ENCODE measurements at regions not wholly inside any gene's neighbourhood (a gene's known extent, or its start where the extent isn't known, plus 50 kb on each side); places are given as distances from the start of the nearest gene placed in this dataset.

DNA sequence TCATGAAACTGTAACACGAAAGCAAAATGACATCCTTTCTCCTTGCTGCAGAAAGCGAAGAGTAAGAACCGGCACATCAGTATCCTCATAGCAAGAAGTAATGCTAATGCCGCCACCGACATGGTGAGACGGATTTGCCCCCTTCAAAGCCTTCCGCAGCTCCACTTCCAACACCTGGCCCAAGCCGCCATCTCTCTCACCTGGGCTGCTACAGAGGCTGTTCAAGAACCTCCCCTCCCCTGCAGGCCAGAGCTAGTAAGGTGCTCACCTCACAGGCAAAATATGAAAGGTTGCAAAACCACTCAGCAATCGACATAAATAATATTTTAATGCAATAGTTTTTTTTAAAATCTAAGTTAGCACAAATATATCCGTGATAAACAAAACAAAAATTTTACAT, 123.9 kb upstream of the FRMD4A start:
- no peak overlapping the region for H3K4me3 ChIP-seq (ENCODE audit: low read depth, poor library complexity, severe bottlenecking)
- intact Hi-C loops (cut with DNase I; ENCODE audit: low total_unique reads) = no loop called here
- DNase-seq (ENCODE audit: low spot score in 2 of 2) = no peak
- 93 to 95% methylated on average over 10 of the region's 10 CpGs for WGBS, 2 donors
- TF ChIP-seq POLR2A (IDR thresholded peaks at IDR 0.05) = no peak
- TF ChIP-seq, protein P1, sequence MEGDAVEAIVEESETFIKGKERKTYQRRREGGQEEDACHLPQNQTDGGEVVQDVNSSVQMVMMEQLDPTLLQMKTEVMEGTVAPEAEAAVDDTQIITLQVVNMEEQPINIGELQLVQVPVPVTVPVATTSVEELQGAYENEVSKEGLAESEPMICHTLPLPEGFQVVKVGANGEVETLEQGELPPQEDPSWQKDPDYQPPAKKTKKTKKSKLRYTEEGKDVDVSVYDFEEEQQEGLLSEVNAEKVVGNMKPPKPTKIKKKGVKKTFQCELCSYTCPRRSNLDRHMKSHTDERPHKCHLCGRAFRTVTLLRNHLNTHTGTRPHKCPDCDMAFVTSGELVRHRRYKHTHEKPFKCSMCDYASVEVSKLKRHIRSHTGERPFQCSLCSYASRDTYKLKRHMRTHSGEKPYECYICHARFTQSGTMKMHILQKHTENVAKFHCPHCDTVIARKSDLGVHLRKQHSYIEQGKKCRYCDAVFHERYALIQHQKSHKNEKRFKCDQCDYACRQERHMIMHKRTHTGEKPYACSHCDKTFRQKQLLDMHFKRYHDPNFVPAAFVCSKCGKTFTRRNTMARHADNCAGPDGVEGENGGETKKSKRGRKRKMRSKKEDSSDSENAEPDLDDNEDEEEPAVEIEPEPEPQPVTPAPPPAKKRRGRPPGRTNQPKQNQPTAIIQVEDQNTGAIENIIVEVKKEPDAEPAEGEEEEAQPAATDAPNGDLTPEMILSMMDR (IDR thresholded peaks at IDR 0.05) = no peak

DNA sequence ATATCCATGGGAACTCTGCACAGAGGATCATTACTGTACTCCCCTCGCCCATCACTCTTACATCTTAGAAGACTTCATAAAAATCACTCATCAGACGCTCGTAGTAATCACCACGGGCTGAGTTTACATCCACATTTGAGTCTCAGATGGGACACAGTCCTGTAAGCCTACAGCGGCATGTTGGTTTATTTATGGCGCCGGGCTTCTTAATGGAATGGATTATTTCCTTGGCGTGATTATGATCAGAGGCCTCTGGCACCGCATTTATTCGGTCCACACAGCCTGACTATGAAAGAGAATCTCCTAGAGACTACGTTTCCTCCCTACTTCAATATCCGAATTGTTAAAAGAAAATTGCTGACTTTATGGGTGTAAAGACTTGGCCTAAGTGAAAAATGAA, 123.5 kb upstream of the FRMD4A start:
- TF ChIP-seq, protein P1 (IDR thresholded peaks at IDR 0.05) = no peak
- no peak for TF ChIP-seq POLR2A (IDR thresholded peaks at IDR 0.05)
- intact Hi-C loops (cut with DNase I; ENCODE audit: low total_unique reads) = no loop called here
- DNase-seq (ENCODE audit: low spot score in 2 of 2) = no peak
- 85 to 88% methylated on average over 12 of the region's 12 CpGs for WGBS, 2 donors
- H3K4me3 ChIP-seq (ENCODE audit: low read depth, poor library complexity, severe bottlenecking) = no peak overlapping the region

DNA sequence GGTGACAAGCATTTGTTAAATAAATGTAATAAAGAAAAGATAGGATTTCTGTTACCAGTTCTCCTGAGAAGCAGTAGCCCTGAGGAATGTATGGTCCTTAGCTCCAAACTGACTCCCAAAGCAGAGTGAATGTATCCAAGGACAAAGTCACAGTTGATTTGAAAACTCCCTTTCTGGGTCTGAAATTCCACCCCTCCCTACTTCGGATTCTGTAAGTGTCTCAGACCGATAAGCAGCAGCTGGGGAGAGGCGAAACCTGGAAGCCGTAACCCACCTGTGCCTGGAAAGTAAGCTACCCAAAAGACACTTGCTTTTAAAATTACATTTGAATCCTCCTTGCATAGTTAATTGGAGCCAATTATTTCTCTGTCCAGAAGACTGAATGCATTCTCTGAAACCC, 122.9 kb upstream of the FRMD4A start:
- intact Hi-C loops (cut with DNase I; ENCODE audit: low total_unique reads) = no loop called here
- WGBS, 2 donors = 79 to 82% methylated on average over 4 of the region's 4 CpGs
- H3K4me3 ChIP-seq (ENCODE audit: low read depth, poor library complexity, severe bottlenecking) = no peak overlapping the region
- no peak for DNase-seq (ENCODE audit: low spot score in 2 of 2)
- TF ChIP-seq, protein P1 (IDR thresholded peaks at IDR 0.05) = no peak
- no peak for TF ChIP-seq POLR2A (IDR thresholded peaks at IDR 0.05)

DNA sequence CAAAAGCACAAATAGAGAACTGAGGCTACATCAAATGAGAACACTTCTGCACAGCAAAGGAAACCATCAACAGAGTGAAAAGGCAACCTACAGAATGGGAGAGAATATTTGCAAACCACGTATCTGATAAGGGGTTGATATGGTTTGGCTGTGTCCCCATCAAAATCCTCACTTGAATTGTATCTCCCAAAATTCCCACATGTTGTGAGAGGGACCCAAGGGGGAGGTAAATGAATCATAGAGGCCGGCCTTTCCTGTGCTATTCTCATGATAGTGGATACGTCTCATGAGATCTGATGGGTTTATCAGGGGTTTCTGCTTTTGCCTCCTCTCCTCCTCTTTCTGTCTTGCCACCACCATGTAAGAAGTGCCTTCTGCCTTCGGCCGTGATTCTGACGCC, 120.6 kb upstream of the FRMD4A start:
- H3K4me3 ChIP-seq (ENCODE audit: low read depth, poor library complexity, severe bottlenecking) = no peak overlapping the region
- 89 to 90% methylated on average over 6 of the region's 6 CpGs for WGBS, 2 donors
- intact Hi-C loops (cut with DNase I; ENCODE audit: low total_unique reads) = no loop called here
- no peak for TF ChIP-seq POLR2A (IDR thresholded peaks at IDR 0.05)
- TF ChIP-seq, protein P1 (IDR thresholded peaks at IDR 0.05) = no peak
- DNase-seq (ENCODE audit: low spot score in 2 of 2) = no peak

DNA sequence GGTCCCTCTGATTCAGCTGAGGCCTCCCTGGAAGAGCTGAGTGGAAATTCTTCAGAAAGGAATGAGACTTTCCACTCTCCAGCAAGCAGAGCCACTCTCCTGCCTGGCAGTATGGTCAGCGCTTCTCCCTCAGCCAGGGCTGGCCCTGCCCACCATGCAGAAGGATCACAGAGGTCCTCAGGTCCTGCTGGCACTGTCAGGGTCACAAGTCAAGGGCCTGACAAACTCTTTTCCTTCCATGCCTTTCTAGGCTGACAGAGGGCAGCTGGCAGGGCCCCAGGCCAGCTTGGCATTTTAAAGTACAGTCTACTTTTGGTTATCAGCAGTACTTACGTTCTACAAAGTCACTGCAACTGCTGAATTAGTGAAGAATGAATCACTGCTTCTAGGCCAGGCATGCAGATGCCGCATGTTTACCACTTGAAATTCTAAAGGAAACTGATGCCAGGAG, 119.3 kb upstream of the FRMD4A start:
- no peak for DNase-seq (ENCODE audit: low spot score in 2 of 2)
- H3K4me3 ChIP-seq (ENCODE audit: low read depth, poor library complexity, severe bottlenecking) = no peak overlapping the region
- TF ChIP-seq, protein P1 (IDR thresholded peaks at IDR 0.05) = no peak
- no peak for TF ChIP-seq POLR2A (IDR thresholded peaks at IDR 0.05)
- WGBS, 2 donors = 78 to 79% methylated on average over 3 of the region's 3 CpGs
- intact Hi-C loops (cut with DNase I; ENCODE audit: low total_unique reads) = no loop called here

DNA sequence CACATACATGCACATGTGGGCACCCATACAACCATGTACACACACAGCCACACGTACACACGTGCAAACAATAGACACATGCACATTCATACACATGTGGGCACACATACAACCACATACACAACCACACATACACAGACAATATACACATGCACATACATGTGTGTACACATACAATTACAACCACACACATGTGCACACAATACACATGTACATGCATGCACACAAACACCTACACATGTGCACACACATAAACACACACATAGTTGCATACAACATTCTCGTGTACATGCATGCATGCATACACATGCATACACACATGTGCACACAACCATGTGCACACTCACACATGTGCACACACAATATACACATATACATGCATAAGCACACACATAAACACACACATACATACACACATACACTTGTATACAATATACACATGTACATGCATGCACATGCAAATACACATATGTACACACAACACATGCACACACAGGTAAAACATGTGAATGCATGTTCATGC, 118.6 kb upstream of the FRMD4A start:
- H3K4me3 ChIP-seq (ENCODE audit: low read depth, poor library complexity, severe bottlenecking) = no peak overlapping the region
- DNase-seq (ENCODE audit: low spot score in 2 of 2) = no peak
- WGBS, 2 donors = 97 to 98% methylated on average over 3 of the region's 3 CpGs
- intact Hi-C loops (cut with DNase I; ENCODE audit: low total_unique reads) = no loop called here
- TF ChIP-seq, protein P1 (IDR thresholded peaks at IDR 0.05) = no peak
- no peak for TF ChIP-seq POLR2A (IDR thresholded peaks at IDR 0.05)

Measured in lower leg skin (tissue), 4 donors.